HG02885 (cell line): ENCODE measurements at regions not wholly inside any gene's neighbourhood (a gene's known extent, or its start where the extent isn't known, plus 50 kb on each side); places are given as distances from the start of the nearest gene placed in this dataset.

ENCODE experiments used
- ATAC-seq: cut with Tn5 transposase; IDR thresholded peaks from one replicate; pipeline ENCODE4 v1.9.1; 2021; ENCODE audit warnings: mild to moderate bottlenecking; ENCODE audit not compliant: unreplicated experiment, poor library complexity

- ATAC-seq, result no peak
Observed at GRCh38 chr9:78490231-78490630, 193.3 kb downstream of the PSAT1 start.

- no peak for ATAC-seq
Observed at GRCh38 chr9:78491402-78491801, 194.5 kb downstream of the PSAT1 start.

GRCh38 chr9:78493166-78493742, 196.3 kb downstream of the PSAT1 start:
- no peak for ATAC-seq

GRCh38 chr9:78502566-78502965, 205.6 kb downstream of the PSAT1 start:
- no peak for ATAC-seq

- ATAC-seq, result no peak
Observed at GRCh38 chr9:78505546-78505945, 208.6 kb downstream of the PSAT1 start.

- no peak for ATAC-seq
Observed at GRCh38 chr9:78507037-78507436, 210.1 kb downstream of the PSAT1 start.

- no peak for ATAC-seq
Observed at GRCh38 chr9:78510035-78510434, 213.1 kb downstream of the PSAT1 start.

- ATAC-seq, result no peak
Observed at GRCh38 chr9:78515108-78515507, 218.2 kb downstream of the PSAT1 start.

- no peak for ATAC-seq
Observed at GRCh38 chr9:78519786-78520185, 222.9 kb downstream of the PSAT1 start.

- ATAC-seq, result no peak
Observed at GRCh38 chr9:78521680-78522079, 224.8 kb downstream of the PSAT1 start.

GRCh38 chr9:78525986-78526560, 229.1 kb downstream of the PSAT1 start:
- ATAC-seq, result no peak

- no peak for ATAC-seq
Observed at GRCh38 chr9:78533500-78533899, 236.6 kb downstream of the PSAT1 start.

- ATAC-seq, result no peak
Observed at GRCh38 chr9:78539188-78539587, 242.3 kb downstream of the PSAT1 start.

GRCh38 chr9:78539904-78540303, 243.0 kb downstream of the PSAT1 start:
- ATAC-seq, result no peak

GRCh38 chr9:78541868-78542443, 245.0 kb downstream of the PSAT1 start:
- ATAC-seq, result no peak

GRCh38 chr9:78542491-78543181, 245.7 kb downstream of the PSAT1 start:
- no peak for ATAC-seq

- ATAC-seq, result no peak
Observed at GRCh38 chr9:78543353-78543752, 246.4 kb downstream of the PSAT1 start.

- no peak for ATAC-seq
Observed at GRCh38 chr9:78544230-78544629, 247.3 kb downstream of the PSAT1 start.

GRCh38 chr9:78547831-78548230, 250.9 kb downstream of the PSAT1 start:
- no peak for ATAC-seq

- ATAC-seq, result no peak
Observed at GRCh38 chr9:78548670-78549069, 251.7 kb downstream of the PSAT1 start.

- ATAC-seq, result no peak
Observed at GRCh38 chr9:78549711-78550110, 252.8 kb downstream of the PSAT1 start.

- no peak for ATAC-seq
Observed at GRCh38 chr9:78552802-78553201, 255.9 kb downstream of the PSAT1 start.
